Breast epithelium (tissue), 3 donors: ENCODE measurements at regions not wholly inside any gene's neighbourhood (a gene's known extent, or its start where the extent isn't known, plus 50 kb on each side); places are given as distances from the start of the nearest gene placed in this dataset.
"Not testable (repeated sequence)": the region's sequence is repeated elsewhere in the genome, so short reads cannot be mapped to it uniquely, and the experiment has no call there.

ENCODE experiments used
- CTCF ChIP-seq, 3 donors: fragments of 450-650 bp; IDR thresholded peaks; one replicate each; pipeline ENCODE4 v1.5.1; 2016 to 2017; ENCODE audit warnings: antibody characterized with exemption in 3 of 3, mild to moderate bottlenecking in 3 of 3, moderate library complexity in 3 of 3
- POLR2A ChIP-seq: fragments of 450-650 bp; IDR thresholded peaks from one replicate; pipeline ENCODE4 v1.6.1; 2016; ENCODE audit warnings: antibody characterized with exemption, mild to moderate bottlenecking, moderate library complexity

DNA sequence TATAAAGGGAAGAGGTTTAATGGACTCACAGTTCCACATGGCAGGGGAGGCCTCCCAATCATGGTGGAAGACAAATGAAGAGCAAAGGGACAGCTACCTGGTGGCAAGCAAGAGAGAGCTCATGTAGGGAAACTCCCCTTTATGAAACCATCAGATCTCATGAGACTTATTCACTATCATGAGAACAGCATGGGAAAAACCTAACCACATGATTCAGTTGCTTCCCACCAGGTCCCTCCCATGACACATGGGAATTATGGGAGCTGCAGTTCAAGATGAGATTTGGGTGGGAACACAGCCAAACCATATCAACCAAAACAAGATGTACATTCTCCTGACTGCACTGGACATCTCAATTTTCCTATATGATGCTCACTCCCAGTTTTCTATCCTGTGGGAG, 174.4 kb upstream of the CCDC54 start:
- TF ChIP-seq CTCF (IDR thresholded peaks at IDR 0.05); POLR2A: not testable (repeated sequence)
